Upper lobe of left lung (tissue), 6 donors: ENCODE measurements at regions not wholly inside any gene's neighbourhood (a gene's known extent, or its start where the extent isn't known, plus 50 kb on each side); places are given as distances from the start of the nearest gene placed in this dataset.

Experiments used
- ATAC-seq, 2 donors: fragments of 200-7000 bp; cut with Tn5 transposase; one replicate each; pipeline ENCODE4 v1.9.1; 2022; ENCODE audit warnings: mild to moderate bottlenecking in 2 of 2, moderate library complexity in 2 of 2; ENCODE audit not compliant: low FRiP score in 2 of 2
- DNase-seq, 2 donors: peaks; one replicate each; pipeline ENCODE4 v3.0.0-alpha.2; 2019 to 2020
- H3K27ac ChIP-seq, 4 donors: fragments of 200-600 bp; sonication (generic); one replicate each; pipeline ENCODE4 v1.5.1; 2016 to 2019
- H3K27me3 ChIP-seq, 4 donors: fragments of 200-600 bp; sonication (generic); one replicate each; pipeline ENCODE4 v1.5.1; 2017 to 2019
- H3K36me3 ChIP-seq, 4 donors: fragments of 200-600 bp; sonication (generic); one replicate each; pipeline ENCODE4 v1.5.1; 2016 to 2019
- H3K4me1 ChIP-seq, 4 donors: fragments of 200-600 bp; sonication (generic); one replicate each; pipeline ENCODE4 v1.5.1; 2018 to 2019
- H3K4me3 ChIP-seq, 4 donors: fragments of 200-600 bp; sonication (generic); one replicate each; pipeline ENCODE4 v1.5.1; 2017 to 2019; ENCODE audit warnings: mild to moderate bottlenecking in 2 of 4, moderate library complexity in 1 of 4
- H3K9me3 ChIP-seq, 4 donors: fragments of 200-600 bp; sonication (generic); one replicate each; pipeline ENCODE4 v1.5.1; 2018 to 2019
- CTCF ChIP-seq, 6 experiments: fragments of 450-650 bp in 4 of 6; fragments of 200-600 bp in 2 of 6; sonication (generic) in 2 of 6; IDR thresholded peaks; one replicate each; pipeline ENCODE4 v1.5.1; 2016 to 2019; ENCODE audit warnings: antibody characterized with exemption in 6 of 6
- EP300 ChIP-seq, 4 donors: sonication (generic); formaldehyde crosslinking; IDR thresholded peaks; one replicate each; pipeline ENCODE4 v1.5.1; 2017; ENCODE audit warnings: antibody characterized with exemption in 4 of 4, control low read depth in 2 of 4
- POLR2A ChIP-seq, 4 donors: fragments of 450-650 bp; IDR thresholded peaks; one replicate each; pipeline ENCODE4 v1.5.1; 2016 to 2017; ENCODE audit warnings: antibody characterized with exemption in 4 of 4, mild to moderate bottlenecking in 2 of 4
- POLR2AphosphoS5 ChIP-seq, 2 donors: sonication (generic); formaldehyde crosslinking; IDR thresholded peaks; one replicate each; pipeline ENCODE4 v1.5.1; 2017; ENCODE audit warnings: antibody characterized with exemption in 2 of 2
- WGBS, 2 donors: methylation state at CpG; one replicate each; pipeline ENCODE4 v1.1.5; 2017 to 2018; 5-methylcytosine and 5-hydroxymethylcytosine counted together
- donor health status: DM: no; HTN: no; CAD: no; lungs with moderate emphysema.
- donor health status: DM: no; HTN: yes; CAD: no; lungs with severe emphysema.

- H3K4me3 ChIP-seq: no peak overlapping the region
- H3K27ac ChIP-seq: no peak overlapping the region
- no peak for ATAC-seq
- no peak for TF ChIP-seq CTCF (IDR thresholded peaks at IDR 0.05)
- no peak for TF ChIP-seq EP300 (IDR thresholded peaks at IDR 0.05)
- TF ChIP-seq POLR2A (IDR thresholded peaks at IDR 0.05): no peak
- TF ChIP-seq POLR2AphosphoS5 (IDR thresholded peaks at IDR 0.05): no peak
- no peak for DNase-seq
- no peaks in the 10 kb centered on the region for H3K4me1 ChIP-seq
- 63 to 86% methylated on average over 1 to 2 of the region's 2 CpGs for WGBS, 2 donors
- no peaks in the 10 kb centered on the region for H3K27me3 ChIP-seq
- H3K9me3 ChIP-seq: no peaks in the 10 kb centered on the region
- H3K36me3 ChIP-seq: no peaks in the 10 kb centered on the region
These were observed 863.5 kb downstream of the KCNJ2 start for GRCh38 chr17:71032746-71033273.

GRCh38 chr17:71033336-71033735, 864.0 kb downstream of the KCNJ2 start:
- Histone ChIP-seq H3K36me3 (no peaks in the 10 kb centered on the region), H3K4me3 (no peak overlapping the region), H3K4me1 (no peaks in the 10 kb centered on the region), H3K27me3 (no peaks in the 10 kb centered on the region), H3K27ac (no peak overlapping the region), H3K9me3 (no peaks in the 10 kb centered on the region)
- no peak for DNase-seq
- TF ChIP-seq CTCF (IDR thresholded peaks at IDR 0.05) (no peak), EP300 (IDR thresholded peaks at IDR 0.05) (no peak), POLR2AphosphoS5 (IDR thresholded peaks at IDR 0.05) (no peak), POLR2A (IDR thresholded peaks at IDR 0.05) (no peak)
- WGBS, 2 donors: 65 to 76% methylated on average over 7 of the region's 7 CpGs
- no peak for ATAC-seq

- no peak overlapping the region for H3K4me3 ChIP-seq
- no peaks in the 10 kb centered on the region for H3K36me3 ChIP-seq
- ATAC-seq: no peak
- no peaks in the 10 kb centered on the region for H3K9me3 ChIP-seq
- H3K27ac ChIP-seq: no peak overlapping the region
- no peak for TF ChIP-seq CTCF (IDR thresholded peaks at IDR 0.05)
- TF ChIP-seq POLR2A (IDR thresholded peaks at IDR 0.05): no peak
- no peak for TF ChIP-seq EP300 (IDR thresholded peaks at IDR 0.05)
- TF ChIP-seq POLR2AphosphoS5 (IDR thresholded peaks at IDR 0.05): no peak
- DNase-seq: no peak
- H3K27me3 ChIP-seq: no peaks in the 10 kb centered on the region
- WGBS, 2 donors: 70 to 73% methylated on average over 3 of the region's 3 CpGs
- no peaks in the 10 kb centered on the region for H3K4me1 ChIP-seq
These were observed 865.9 kb downstream of the KCNJ2 start for GRCh38 chr17:71035226-71035625.

GRCh38 chr17:71037386-71037785, 868.1 kb downstream of the KCNJ2 start:
- H3K27ac ChIP-seq: no peak overlapping the region
- ATAC-seq (no peak), DNase-seq (no peak)
- H3K4me3 ChIP-seq: no peak overlapping the region
- no peaks in the 10 kb centered on the region for H3K27me3 ChIP-seq
- no peaks in the 10 kb centered on the region for H3K4me1 ChIP-seq
- H3K36me3 ChIP-seq: no peaks in the 10 kb centered on the region
- no peaks in the 10 kb centered on the region for H3K9me3 ChIP-seq
- 64 to 71% methylated on average over 3 of the region's 3 CpGs for WGBS, 2 donors
- TF ChIP-seq POLR2A (IDR thresholded peaks at IDR 0.05) (no peak), POLR2AphosphoS5 (IDR thresholded peaks at IDR 0.05) (no peak), EP300 (IDR thresholded peaks at IDR 0.05) (no peak), CTCF (IDR thresholded peaks at IDR 0.05) (no peak)

GRCh38 chr17:71039391-71039790, 870.1 kb downstream of the KCNJ2 start:
- Histone ChIP-seq H3K4me1 (no peaks in the 10 kb centered on the region), H3K9me3 (no peaks in the 10 kb centered on the region), H3K27me3 (no peaks in the 10 kb centered on the region), H3K4me3 (no peak overlapping the region), H3K36me3 (no peaks in the 10 kb centered on the region), H3K27ac (no peak overlapping the region)
- WGBS, 2 donors: 76 to 82% methylated on average over 4 of the region's 4 CpGs
- TF ChIP-seq POLR2A (IDR thresholded peaks at IDR 0.05) (no peak), POLR2AphosphoS5 (IDR thresholded peaks at IDR 0.05) (no peak), EP300 (IDR thresholded peaks at IDR 0.05) (no peak), CTCF (IDR thresholded peaks at IDR 0.05) (no peak)
- ATAC-seq (no peak), DNase-seq (no peak)
